ENCODE measurements at regions not wholly inside any gene's neighbourhood (a gene's known extent, or its start where the extent isn't known, plus 50 kb on each side); places are given as distances from the start of the nearest gene placed in this dataset.

GRCh38 chr16:86291491-86291890 is 218.8 kb upstream of the FOXF1 start:
- TF ChIP-seq POLR2A (IDR thresholded peaks at IDR 0.05; ENCODE audit: low read depth, low read length), result no peak
- no peak for TF ChIP-seq POLR2AphosphoS5 (IDR thresholded peaks at IDR 0.05; ENCODE audit: low read depth, low read length)
- no peak for TF ChIP-seq TAF1 (IDR thresholded peaks at IDR 0.05; ENCODE audit: low read depth, low read length)
